Muscle layer of colon (tissue), 2 donors: ENCODE measurements at regions not wholly inside any gene's neighbourhood (a gene's known extent, or its start where the extent isn't known, plus 50 kb on each side); places are given as distances from the start of the nearest gene placed in this dataset.

ENCODE experiments used
- H3K27ac ChIP-seq: one replicate; pipeline ENCODE4 v1.7.0; 2013; ENCODE audit warnings: low read depth, mild to moderate bottlenecking, low read length, moderate library complexity
- H3K27me3 ChIP-seq, 2 donors: one replicate each; pipeline ENCODE4 v1.7.0; 2013; ENCODE audit warnings: low read length in 2 of 2, mild to moderate bottlenecking in 2 of 2; ENCODE audit not compliant: insufficient read depth in 2 of 2, control insufficient read depth in 1 of 2
- H3K36me3 ChIP-seq: one replicate; pipeline ENCODE4 v1.7.0; 2013; ENCODE audit warnings: mild to moderate bottlenecking, low read length; ENCODE audit not compliant: insufficient read depth
- H3K4me1 ChIP-seq: one replicate; pipeline ENCODE4 v1.7.0; 2013; ENCODE audit warnings: mild to moderate bottlenecking, low read length; ENCODE audit not compliant: insufficient read depth
- H3K4me3 ChIP-seq, 2 donors: one replicate each; pipeline ENCODE4 v1.7.0; 2013; ENCODE audit warnings: low read length in 2 of 2, low read depth in 1 of 2, mild to moderate bottlenecking in 1 of 2, moderate library complexity in 1 of 2
- H3K9ac ChIP-seq: one replicate; pipeline ENCODE4 v1.7.0; 2013; ENCODE audit warnings: low read length
- H3K9me3 ChIP-seq: one replicate; pipeline ENCODE4 v1.7.0; 2013; ENCODE audit warnings: mild to moderate bottlenecking, low read length
- donor health status: abdominal sarcoma.
- donor health status: Adenocarcinoma of cecum.

DNA sequence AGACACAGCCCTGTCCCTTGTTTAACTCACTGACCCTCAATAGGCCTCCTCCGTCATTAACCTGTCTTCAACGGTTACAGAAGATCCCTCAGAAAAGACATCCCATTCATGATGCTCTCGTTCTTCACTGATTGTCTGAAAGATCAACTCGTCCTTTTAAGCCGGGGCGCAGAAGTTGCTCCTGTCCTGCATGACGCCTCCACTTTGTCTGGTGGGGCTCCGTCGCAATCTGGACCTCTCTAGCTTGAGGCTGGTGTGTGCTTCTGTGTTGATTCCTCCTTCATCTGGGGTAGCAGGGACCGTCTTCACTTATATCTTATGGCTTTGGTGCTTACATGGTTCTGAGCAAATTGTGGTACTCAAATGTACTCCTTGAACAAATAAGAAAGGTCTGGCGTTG lies 766.0 kb upstream of the PCDH9 start:
- no peaks in the 10 kb centered on the region for H3K9me3 ChIP-seq
- H3K36me3 ChIP-seq, result no peaks in the 10 kb centered on the region
- no peaks in the 10 kb centered on the region for H3K4me1 ChIP-seq
- no peaks in the 10 kb centered on the region for H3K27me3 ChIP-seq
- H3K9ac ChIP-seq, result no peak overlapping the region
- no peak overlapping the region for H3K27ac ChIP-seq
- H3K4me3 ChIP-seq, result no peak overlapping the region

DNA sequence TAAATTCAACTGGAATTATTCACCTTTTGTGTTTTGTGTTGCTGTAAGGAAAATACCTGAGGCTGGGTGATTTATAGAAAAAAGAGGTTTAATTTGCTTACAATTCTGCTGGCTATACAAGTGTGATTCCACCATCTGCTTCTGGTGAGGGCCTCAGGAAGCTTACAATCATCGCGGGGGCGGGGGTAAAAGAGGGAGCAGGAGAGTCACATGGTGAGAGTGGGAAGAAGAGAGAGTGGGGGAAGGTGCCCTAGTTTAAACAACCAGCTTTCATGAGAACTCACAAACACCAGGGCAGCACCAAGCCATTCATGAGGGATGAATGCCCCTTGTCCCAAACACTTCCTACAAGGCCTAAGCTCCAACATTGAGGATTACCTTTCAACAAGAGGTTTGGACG lies 760.7 kb upstream of the PCDH9 start:
- H3K4me3 ChIP-seq, result no peak overlapping the region
- H3K27me3 ChIP-seq, result no peaks in the 10 kb centered on the region

DNA sequence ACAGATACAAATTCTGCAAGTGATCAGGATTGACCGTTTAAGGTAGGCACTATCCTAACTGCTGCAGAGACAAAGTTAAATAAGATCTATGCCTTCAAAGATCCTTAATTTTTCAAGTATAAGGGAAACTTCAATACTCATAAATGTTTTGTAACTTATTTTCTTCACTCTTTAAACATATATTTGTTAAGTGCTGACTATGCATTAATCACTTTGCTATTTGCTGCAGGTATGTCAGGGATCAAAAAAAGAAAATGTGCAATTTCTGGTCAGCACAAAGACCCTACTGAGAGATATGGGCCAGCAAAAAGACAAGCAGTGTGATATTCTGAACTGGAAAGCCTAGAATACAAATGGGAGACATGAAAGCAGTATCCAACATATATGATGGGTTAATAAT lies 756.1 kb upstream of the PCDH9 start:
- Histone ChIP-seq H3K9me3 (no peaks in the 10 kb centered on the region), H3K27ac (no peak overlapping the region), H3K36me3 (no peaks in the 10 kb centered on the region), H3K9ac (no peak overlapping the region), H3K27me3 (no peaks in the 10 kb centered on the region), H3K4me1 (no peaks in the 10 kb centered on the region), H3K4me3 (no peak overlapping the region)

More for the DNA sequence above, 760.7 kb upstream of the PCDH9 start:
- no peaks in the 10 kb centered on the region for H3K9me3 ChIP-seq
- H3K27ac ChIP-seq, result no peak overlapping the region
- no peak overlapping the region for H3K9ac ChIP-seq
- no peaks in the 10 kb centered on the region for H3K36me3 ChIP-seq
- no peaks in the 10 kb centered on the region for H3K4me1 ChIP-seq

DNA sequence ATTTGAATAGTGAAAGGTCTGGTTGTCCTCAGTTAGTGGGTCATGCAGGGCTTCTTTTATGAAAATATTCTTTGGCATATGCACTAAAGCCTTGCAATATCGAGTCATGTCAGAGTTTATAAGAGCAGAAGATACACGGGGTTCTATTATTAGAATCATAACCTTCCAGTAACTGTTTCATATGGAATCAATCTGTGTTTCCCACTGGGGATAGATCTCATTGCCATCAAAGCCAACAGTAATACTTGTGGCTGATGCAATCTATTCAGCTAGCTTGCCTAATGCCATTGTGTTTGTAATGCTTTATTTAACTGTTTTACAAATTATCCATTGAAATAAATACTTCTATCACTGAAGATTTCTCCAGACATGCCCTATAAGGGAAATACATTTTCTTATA lies 746.9 kb upstream of the PCDH9 start:
- H3K9me3 ChIP-seq, result no peaks in the 10 kb centered on the region

GRCh38 chr13:67971291-67971690 lies 741.2 kb upstream of the PCDH9 start:
- Histone ChIP-seq H3K27ac (no peak overlapping the region), H3K4me3 (no peak overlapping the region), H3K9ac (no peak overlapping the region), H3K36me3 (no peaks in the 10 kb centered on the region), H3K4me1 (no peaks in the 10 kb centered on the region), H3K9me3 (no peaks in the 10 kb centered on the region), H3K27me3 (no peaks in the 10 kb centered on the region)

More for the DNA sequence above, 746.9 kb upstream of the PCDH9 start:
- Histone ChIP-seq H3K4me3 (no peak overlapping the region), H3K27ac (no peak overlapping the region), H3K9ac (no peak overlapping the region), H3K4me1 (no peaks in the 10 kb centered on the region), H3K36me3 (no peaks in the 10 kb centered on the region), H3K27me3 (no peaks in the 10 kb centered on the region)

- no peaks in the 10 kb centered on the region for H3K9me3 ChIP-seq
- H3K27me3 ChIP-seq, result no peaks in the 10 kb centered on the region
- H3K4me1 ChIP-seq, result no peaks in the 10 kb centered on the region
- no peak overlapping the region for H3K4me3 ChIP-seq
- H3K36me3 ChIP-seq, result no peaks in the 10 kb centered on the region
- H3K27ac ChIP-seq, result no peak overlapping the region
- no peak overlapping the region for H3K9ac ChIP-seq
Measured at GRCh38 chr13:67967031-67967430, 736.9 kb upstream of the PCDH9 start.

GRCh38 chr13:67966065-67966464 lies 735.9 kb upstream of the PCDH9 start:
- Histone ChIP-seq H3K27ac (no peak overlapping the region), H3K9ac (no peak overlapping the region), H3K36me3 (no peaks in the 10 kb centered on the region), H3K9me3 (no peaks in the 10 kb centered on the region), H3K27me3 (no peaks in the 10 kb centered on the region), H3K4me3 (no peak overlapping the region), H3K4me1 (no peaks in the 10 kb centered on the region)

GRCh38 chr13:67964986-67965385 lies 734.9 kb upstream of the PCDH9 start:
- Histone ChIP-seq H3K9ac (no peak overlapping the region), H3K27me3 (no peaks in the 10 kb centered on the region), H3K4me3 (no peak overlapping the region), H3K4me1 (no peaks in the 10 kb centered on the region), H3K36me3 (no peaks in the 10 kb centered on the region), H3K27ac (no peak overlapping the region), H3K9me3 (no peaks in the 10 kb centered on the region)

- H3K9me3 ChIP-seq, result no peaks in the 10 kb centered on the region
- H3K27ac ChIP-seq, result no peak overlapping the region
- H3K27me3 ChIP-seq, result no peaks in the 10 kb centered on the region
- no peaks in the 10 kb centered on the region for H3K36me3 ChIP-seq
- H3K9ac ChIP-seq, result no peak overlapping the region
- no peak overlapping the region for H3K4me3 ChIP-seq
- no peaks in the 10 kb centered on the region for H3K4me1 ChIP-seq
Measured at GRCh38 chr13:67964091-67964490, 734.0 kb upstream of the PCDH9 start.

DNA sequence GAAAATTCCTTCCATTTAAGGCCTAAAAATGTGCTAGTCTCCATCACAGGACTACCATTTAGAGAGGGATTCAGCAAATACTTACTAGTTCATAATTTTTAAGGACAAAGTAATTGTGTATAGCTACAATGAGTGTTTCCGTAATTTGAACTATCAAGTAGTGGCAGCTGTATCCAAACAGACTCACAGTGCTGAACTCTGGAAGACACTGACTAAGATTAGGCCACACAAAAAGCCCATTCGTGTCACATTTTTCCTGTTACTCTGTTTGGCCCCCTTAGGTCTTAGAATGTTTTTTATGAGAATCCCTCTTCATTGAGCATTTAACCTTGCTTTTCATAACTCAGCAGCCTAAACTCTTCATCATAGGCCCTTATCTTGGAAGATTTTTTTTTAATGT lies 731.2 kb upstream of the PCDH9 start:
- Histone ChIP-seq H3K4me3 (no peak overlapping the region), H3K27me3 (no peaks in the 10 kb centered on the region)

GRCh38 chr13:67951431-67951830 lies 721.3 kb upstream of the PCDH9 start:
- Histone ChIP-seq H3K4me1 (no peaks in the 10 kb centered on the region), H3K27ac (no peak overlapping the region), H3K4me3 (no peak overlapping the region), H3K9me3 (no peaks in the 10 kb centered on the region), H3K36me3 (no peaks in the 10 kb centered on the region), H3K27me3 (no peaks in the 10 kb centered on the region), H3K9ac (no peak overlapping the region)

More for the DNA sequence above, 731.2 kb upstream of the PCDH9 start:
- Histone ChIP-seq H3K36me3 (no peaks in the 10 kb centered on the region), H3K9ac (no peak overlapping the region), H3K9me3 (no peaks in the 10 kb centered on the region), H3K27ac (no peak overlapping the region), H3K4me1 (no peaks in the 10 kb centered on the region)

DNA sequence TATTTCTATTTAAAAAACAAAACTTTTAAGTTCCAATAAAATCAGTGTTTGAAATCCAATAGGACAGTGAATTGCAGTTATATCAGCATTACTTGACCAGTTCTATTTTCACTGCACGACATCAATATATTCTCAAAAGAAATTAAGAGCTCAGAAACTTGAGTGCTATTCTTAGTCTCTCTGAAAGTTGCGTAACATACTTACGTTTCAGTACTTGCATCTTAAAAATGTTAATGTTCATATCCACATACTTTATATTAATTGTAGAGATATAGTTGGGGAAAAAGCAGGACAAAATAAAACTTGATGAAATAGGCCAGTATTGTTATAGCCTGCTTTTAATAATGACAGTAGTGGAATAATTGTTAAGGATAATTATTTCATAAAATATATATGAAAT lies 720.5 kb upstream of the PCDH9 start:
- Histone ChIP-seq H3K9ac (no peak overlapping the region), H3K36me3 (no peaks in the 10 kb centered on the region), H3K9me3 (no peaks in the 10 kb centered on the region), H3K27me3 (no peaks in the 10 kb centered on the region), H3K4me3 (no peak overlapping the region), H3K4me1 (no peaks in the 10 kb centered on the region), H3K27ac (no peak overlapping the region)
